Adrenal gland (tissue), 9 donors: ENCODE measurements at regions not wholly inside any gene's neighbourhood (a gene's known extent, or its start where the extent isn't known, plus 50 kb on each side); places are given as distances from the start of the nearest gene placed in this dataset.

ENCODE experiments used
- DNase-seq, 7 donors: peaks; one replicate each; pipeline ENCODE4 v3.0.0-alpha.2; 2019 to 2020
- H3K27ac ChIP-seq, 5 donors: fragments of 200-600 bp; sonication (generic) in 4 of 5; 1 replicate in 3 of 5; 2 replicates in 2 of 5; pipeline versions ENCODE4 v1.5.1 to v1.8.0; 2016 to 2020; ENCODE audit warnings: mild to moderate bottlenecking in 1 of 5
- H3K27me3 ChIP-seq: fragments of 200-600 bp; 2 replicates; pipeline ENCODE4 v1.8.0; 2021
- H3K36me3 ChIP-seq, 2 donors: fragments of 200-600 bp; replicated peaks in 1 of 2; 1 replicate in 1 of 2; 2 replicates in 1 of 2; pipeline versions ENCODE4 v1.5.1 to v1.8.0; 2018 to 2022
- H3K4me1 ChIP-seq, 2 donors: fragments of 200-600 bp; replicated peaks in 1 of 2; 1 replicate in 1 of 2; 2 replicates in 1 of 2; pipeline versions ENCODE4 v1.5.1 to v1.8.0; 2018 to 2021
- H3K4me3 ChIP-seq, 4 donors: fragments of 200-600 bp; sonication (generic) in 3 of 4; one replicate each; pipeline ENCODE4 v1.5.1; 2016 to 2018
- H3K9me3 ChIP-seq, 3 donors: fragments of 200-600 bp; sonication (generic) in 1 of 3; replicated peaks in 1 of 3; 1 replicate in 2 of 3; 2 replicates in 1 of 3; pipeline versions ENCODE4 v1.5.1 to v1.8.0; 2016 to 2021
- CTCF ChIP-seq, 6 experiments: fragments of 450-650 bp in 4 of 6; fragments of 200-600 bp in 2 of 6; sonication (generic) in 1 of 6; IDR thresholded peaks; 1 replicate in 5 of 6; 2 replicates in 1 of 6; pipeline versions ENCODE4 v1.5.1 to v1.8.0; 2016 to 2021; ENCODE audit warnings: antibody characterized with exemption in 6 of 6, mild to moderate bottlenecking in 2 of 6, moderate library complexity in 1 of 6
- POLR2A ChIP-seq, 2 donors: fragments of 450-650 bp; IDR thresholded peaks; one replicate each; pipeline ENCODE4 v1.6.1; 2017; ENCODE audit warnings: antibody characterized with exemption in 2 of 2, mild to moderate bottlenecking in 2 of 2, moderate library complexity in 1 of 2
- WGBS, 4 donors: extraction: QIAGEN DNeasy Blood & Tissue Kit in 2 of 4; methylation state at CpG; one replicate each; pipeline versions ENCODE4 v1.1.5 to v1.1.7; 2013 to 2017; 5-methylcytosine and 5-hydroxymethylcytosine counted together
- intact Hi-C, 2 donors: fragments of 100-400 bp; cut with DNase I; formaldehyde crosslinking; loops; one replicate each; pipeline versions ENCODE4 v1.14.1 to v1.15.0; 2022 to 2023
- donor health status: healthy with polysubstance abuse.
- donor health status: Bipolar disorder and iron deficiency.
- donor health status: DM: yes; HTN: yes; CAD: no.
- donor health status: DM: no; HTN: no; CAD: no.
- donor health status: DM: no; HTN: no; CAD: no.

GRCh38 chr3:8338424-8338823 is 163.2 kb upstream of the LMCD1 start:
- 69 to 81% (median 80%) methylated on average over 2 of the region's 2 CpGs for WGBS, 4 donors
- no peaks in the 10 kb centered on the region for H3K36me3 ChIP-seq
- H3K27me3 ChIP-seq = no peaks in the 10 kb centered on the region
- TF ChIP-seq CTCF (IDR thresholded peaks at IDR 0.05) = no peak
- no peak for TF ChIP-seq POLR2A (IDR thresholded peaks at IDR 0.05)
- no peak overlapping the region for H3K4me3 ChIP-seq
- DNase-seq = no peak
- H3K4me1 ChIP-seq = peaks cover 0 to 12% of the 10 kb centered on the region in 2 donors
- no peaks in the 10 kb centered on the region for H3K9me3 ChIP-seq
- H3K27ac ChIP-seq = no peak overlapping the region
- intact Hi-C loops = no loop called here

- no peak overlapping the region for H3K27ac ChIP-seq
- intact Hi-C loops = no loop called here
- H3K36me3 ChIP-seq = no peaks in the 10 kb centered on the region
- TF ChIP-seq POLR2A (IDR thresholded peaks at IDR 0.05) = no peak
- no peak for TF ChIP-seq CTCF (IDR thresholded peaks at IDR 0.05)
- no peak overlapping the region for H3K4me3 ChIP-seq
- H3K4me1 ChIP-seq = peaks cover 0 to 11% of the 10 kb centered on the region in 2 donors
- no peaks in the 10 kb centered on the region for H3K27me3 ChIP-seq
- 34 to 51% (median 43%) methylated on average over 7 of the region's 7 CpGs for WGBS, 4 donors
- H3K9me3 ChIP-seq = peaks cover 0 to 4% (median 0%) of the 10 kb centered on the region in 3 donors
- DNase-seq = no peak
These were observed 159.8 kb upstream of the LMCD1 start for GRCh38 chr3:8341821-8342247.

- H3K27ac ChIP-seq = no peak overlapping the region
- no peak for DNase-seq
- no peak for TF ChIP-seq POLR2A (IDR thresholded peaks at IDR 0.05)
- TF ChIP-seq CTCF (IDR thresholded peaks at IDR 0.05) = no peak
- peaks cover 0 to 6% of the 10 kb centered on the region in 2 donors for H3K4me1 ChIP-seq
- no peaks in the 10 kb centered on the region for H3K36me3 ChIP-seq
- H3K4me3 ChIP-seq = no peak overlapping the region
- 58 to 81% (median 66%) methylated on average over 1 of the region's 1 CpG for WGBS, 4 donors
- H3K27me3 ChIP-seq = no peaks in the 10 kb centered on the region
- peaks cover 0 to 4% (median 0%) of the 10 kb centered on the region in 3 donors for H3K9me3 ChIP-seq
- intact Hi-C loops = no loop called here
These were observed 158.6 kb upstream of the LMCD1 start for GRCh38 chr3:8343058-8343457.

GRCh38 chr3:8345398-8345797 is 156.2 kb upstream of the LMCD1 start:
- TF ChIP-seq CTCF (IDR thresholded peaks at IDR 0.05) (no peak), POLR2A (IDR thresholded peaks at IDR 0.05) (no peak)
- intact Hi-C loops = no loop called here
- Histone ChIP-seq H3K4me3 (no peak overlapping the region), H3K27ac (no peak overlapping the region), H3K36me3 (no peaks in the 10 kb centered on the region), H3K9me3 (peaks cover 0 to 4% (median 0%) of the 10 kb centered on the region in 3 donors), H3K27me3 (no peaks in the 10 kb centered on the region), H3K4me1 (peaks cover 0 to 6% of the 10 kb centered on the region in 2 donors)
- DNase-seq = no peak
